Fibroblast of lung (primary cell): ENCODE measurements at regions not wholly inside any gene's neighbourhood (a gene's known extent, or its start where the extent isn't known, plus 50 kb on each side); places are given as distances from the start of the nearest gene placed in this dataset.

ENCODE experiments used
- DNase-seq, 2 donors: peaks; one replicate each; pipeline versions ENCODE4 v3.0.0 to v3.0.0-alpha.2; 2010; ENCODE audit warnings: low read depth in 2 of 2
- H2AFZ ChIP-seq: 2 replicates; pipeline ENCODE4 v1.5.1; 2012; ENCODE audit warnings: low read length, control low read depth, inconsistent platforms
- H3K27ac ChIP-seq: 2 replicates; pipeline ENCODE4 v1.5.1; 2011; ENCODE audit warnings: low read length, control low read depth; ENCODE audit not compliant: insufficient read depth
- H3K27me3 ChIP-seq: 2 replicates; pipeline ENCODE4 v1.5.1; 2011; ENCODE audit warnings: mild to moderate bottlenecking, low read length; ENCODE audit not compliant: control insufficient read depth, insufficient read depth
- H3K36me3 ChIP-seq: 2 replicates; pipeline ENCODE4 v1.5.1; 2011; ENCODE audit warnings: low read length; ENCODE audit not compliant: control insufficient read depth, insufficient read depth
- H3K4me1 ChIP-seq: 2 replicates; pipeline ENCODE4 v1.5.1; 2011; ENCODE audit warnings: low read length; ENCODE audit not compliant: control insufficient read depth, insufficient read depth; ENCODE audit errors: extremely low read depth
- H3K4me2 ChIP-seq: 2 replicates; pipeline ENCODE4 v1.5.1; 2011; ENCODE audit warnings: low read length, control low read depth; ENCODE audit not compliant: insufficient read depth; ENCODE audit errors: extremely low read depth
- H3K4me3 ChIP-seq, 4 experiments: fragments of 200-600 bp in 1 of 4; sonication (generic) in 1 of 4; replicated peaks in 1 of 4; 2 replicates each; pipeline ENCODE4 v1.5.1; 2011 to 2016; ENCODE audit warnings: low read length in 4 of 4, low read depth in 3 of 4, mild to moderate bottlenecking in 3 of 4, control low read depth in 2 of 4, inconsistent platforms in 1 of 4, mixed read lengths in 1 of 4; ENCODE audit not compliant: insufficient read depth in 1 of 4; ENCODE audit errors: control extremely low read depth in 1 of 4
- H3K79me2 ChIP-seq: 2 replicates; pipeline ENCODE4 v1.5.1; 2012; ENCODE audit warnings: mild to moderate bottlenecking, low read length, inconsistent platforms; ENCODE audit not compliant: control insufficient read depth, insufficient read depth
- H3K9ac ChIP-seq: 2 replicates; pipeline ENCODE4 v1.5.1; 2011; ENCODE audit warnings: mild to moderate bottlenecking, low read length, control low read depth; ENCODE audit not compliant: insufficient read depth
- H3K9me3 ChIP-seq: 2 replicates; pipeline ENCODE4 v1.5.1; 2012; ENCODE audit warnings: low read depth, low read length; ENCODE audit not compliant: control insufficient read depth, insufficient read depth
- H4K20me1 ChIP-seq: 2 replicates; pipeline ENCODE4 v1.5.1; 2011; ENCODE audit warnings: low read length; ENCODE audit not compliant: control insufficient read depth, insufficient read depth; ENCODE audit errors: extremely low read depth
- CTCF ChIP-seq, 2 donors: IDR thresholded peaks in 1 of 2; conservative IDR thresholded peaks in 1 of 2; 1 replicate in 1 of 2; 2 replicates in 1 of 2; pipeline ENCODE4 v1.5.1; 2011 to 2012; ENCODE audit warnings: low read length in 2 of 2, control low read depth in 1 of 2, inconsistent platforms in 1 of 2, low read depth in 1 of 2, mild to moderate bottlenecking in 1 of 2
- EZH2 ChIP-seq: IDR thresholded peaks from 2 replicates; pipeline ENCODE4 v1.5.1; 2012; ENCODE audit warnings: low read length, control low read depth, mild to moderate bottlenecking; ENCODE audit errors: missing control alignments

GRCh38 chr7:79982141-79982770 is 152.4 kb upstream of the GNAI1 start:
- Histone ChIP-seq H3K36me3 (no peaks in the 10 kb centered on the region), H3K4me1 (peaks cover 20% of the 10 kb centered on the region), H3K4me3 (peak overlapping the region in 1 of 4 experiments; percentile 3), H3K9ac (no peak overlapping the region), H2AFZ (no peak overlapping the region), H3K79me2 (no peaks in the 10 kb centered on the region), H3K27me3 (no peaks in the 10 kb centered on the region), H3K9me3 (no peaks in the 10 kb centered on the region), H4K20me1 (no peaks in the 10 kb centered on the region), H3K4me2 (peak overlapping the region; percentile 48), H3K27ac (peak overlapping the region; percentile 73)
- peak; percentile 67 to 70 for DNase-seq
- TF ChIP-seq EZH2: no peak
- TF ChIP-seq CTCF (conservative IDR thresholded peaks at IDR 0.05 in 1 of 2, IDR thresholded peaks at IDR 0.05 in 1 of 2; ENCODE audit: low read depth in 1 of 2, low read length in 2 of 2): no peak

- no peaks in the 10 kb centered on the region for H3K27me3 ChIP-seq
- H3K4me1 ChIP-seq: peaks cover 16% of the 10 kb centered on the region
- no peaks in the 10 kb centered on the region for H3K9me3 ChIP-seq
- no peaks in the 10 kb centered on the region for H3K79me2 ChIP-seq
- H4K20me1 ChIP-seq: no peaks in the 10 kb centered on the region
- no peak for DNase-seq
- no peak overlapping the region for H3K4me3 ChIP-seq
- H3K27ac ChIP-seq: peak overlapping the region; percentile 58
- TF ChIP-seq CTCF (conservative IDR thresholded peaks at IDR 0.05 in 1 of 2, IDR thresholded peaks at IDR 0.05 in 1 of 2; ENCODE audit: low read depth in 1 of 2, low read length in 2 of 2): no peak
- TF ChIP-seq EZH2: no peak
- H3K9ac ChIP-seq: no peak overlapping the region
- H3K36me3 ChIP-seq: no peaks in the 10 kb centered on the region
- H3K4me2 ChIP-seq: peak overlapping the region; percentile 49
- H2AFZ ChIP-seq: no peak overlapping the region
Measured at GRCh38 chr7:79980376-79980775, 154.3 kb upstream of the GNAI1 start.

GRCh38 chr7:79979437-79979836 is 155.2 kb upstream of the GNAI1 start:
- Histone ChIP-seq H3K27me3 (no peaks in the 10 kb centered on the region), H3K9ac (no peak overlapping the region), H3K4me2 (peak overlapping the region; percentile 40), H2AFZ (no peak overlapping the region), H4K20me1 (no peaks in the 10 kb centered on the region), H3K27ac (peak overlapping the region; percentile 62), H3K36me3 (no peaks in the 10 kb centered on the region), H3K4me3 (no peak overlapping the region), H3K79me2 (no peaks in the 10 kb centered on the region), H3K4me1 (peaks cover 16% of the 10 kb centered on the region), H3K9me3 (no peaks in the 10 kb centered on the region)
- peak; percentile 37 to 89 for DNase-seq
- TF ChIP-seq EZH2: no peak
- no peak for TF ChIP-seq CTCF (conservative IDR thresholded peaks at IDR 0.05 in 1 of 2, IDR thresholded peaks at IDR 0.05 in 1 of 2; ENCODE audit: low read depth in 1 of 2, low read length in 2 of 2)
